IMR-90 (cell line): ENCODE measurements at regions not wholly inside any gene's neighbourhood (a gene's known extent, or its start where the extent isn't known, plus 50 kb on each side); places are given as distances from the start of the nearest gene placed in this dataset.

ENCODE experiments used
- ATAC-seq: fragments of 200-7000 bp; cut with Tn5 transposase; 2 replicates; pipeline ENCODE4 v1.9.1; 2020; ENCODE audit warnings: low read depth, mild to moderate bottlenecking, moderate library complexity
- BruUV-seq: library from RNA; stranded (reverse); fragments of 400-500 nt; replicated peaks from 2 replicates; lab custom pipeline; 2021; lab: Mats Ljungman, UMichigan
- CTCF ChIA-PET: fragments of 300-600 bp; formaldehyde crosslinking; extraction: SDS; loops from one replicate; lab custom pipeline; 2021; ENCODE audit warnings: antibody characterized with exemption; lab: Yijun Ruan, JAX
- POLR2A ChIA-PET: fragments of 300-600 bp; sonication (Branson Sonifier 250); formaldehyde crosslinking; loops from one replicate; lab custom pipeline; 2022; ENCODE audit warnings: antibody characterized with exemption; ENCODE audit not compliant: unreplicated experiment; lab: Charles Lee
- DNase-seq: peaks from one replicate; pipeline ENCODE4 v3.0.0; 2013
- H2AFZ ChIP-seq: replicated peaks from 2 replicates; pipeline ENCODE3; 2013; ENCODE audit warnings: low read length, mild to moderate bottlenecking; ENCODE audit not compliant: poor library complexity
- H2AK5ac ChIP-seq: 2 replicates; pipeline ENCODE4 v1.6.1; 2013; ENCODE audit warnings: low read depth, low read length, inconsistent platforms
- H2AK9ac ChIP-seq: replicated peaks from 2 replicates; pipeline ENCODE3; 2013; ENCODE audit warnings: mild to moderate bottlenecking, low read depth, low read length, moderate library complexity; ENCODE audit not compliant: poor library complexity
- H2BK120ac ChIP-seq: 2 replicates; pipeline ENCODE4 v1.6.1; 2013; ENCODE audit warnings: low read depth, low read length, inconsistent platforms
- H2BK15ac ChIP-seq: 3 replicates; pipeline ENCODE4 v1.6.1; 2013; ENCODE audit warnings: low read depth, low read length, inconsistent platforms
- H2BK20ac ChIP-seq: 2 replicates; pipeline ENCODE4 v1.6.1; 2013; ENCODE audit warnings: low read depth, mild to moderate bottlenecking, inconsistent platforms, low read length, moderate library complexity
- H2BK5ac ChIP-seq: 2 replicates; pipeline ENCODE4 v1.6.1; 2013; ENCODE audit warnings: mild to moderate bottlenecking, low read depth, low read length, inconsistent platforms; ENCODE audit not compliant: poor library complexity, severe bottlenecking
- H3K14ac ChIP-seq: replicated peaks from 2 replicates; pipeline ENCODE4 v1.6.1; 2013; ENCODE audit warnings: low read depth, low read length, inconsistent platforms
- H3K18ac ChIP-seq: 2 replicates; pipeline ENCODE4 v1.6.1; 2013; ENCODE audit warnings: low read depth, low read length, control low read depth
- H3K23ac ChIP-seq: 2 replicates; pipeline ENCODE4 v1.6.1; 2013; ENCODE audit warnings: low read depth, low read length, inconsistent platforms
- H3K27ac ChIP-seq: 2 replicates; pipeline ENCODE4 v1.5.1; 2013; ENCODE audit warnings: mild to moderate bottlenecking, control low read depth, low read length; ENCODE audit not compliant: insufficient read depth
- H3K27me3 ChIP-seq: 2 replicates; pipeline ENCODE4 v1.6.1; 2013; ENCODE audit warnings: low read length; ENCODE audit not compliant: control insufficient read depth, insufficient read depth
- H3K36me3 ChIP-seq: 2 replicates; pipeline ENCODE4 v1.6.1; 2013; ENCODE audit warnings: low read length, mixed read lengths; ENCODE audit not compliant: control insufficient read depth, insufficient read depth
- H3K4ac ChIP-seq: 2 replicates; pipeline ENCODE4 v1.6.1; 2013; ENCODE audit warnings: low read depth, low read length, inconsistent platforms
- H3K4me1 ChIP-seq: 2 replicates; pipeline ENCODE4 v1.6.1; 2013; ENCODE audit warnings: low read length, mixed read lengths; ENCODE audit not compliant: control insufficient read depth, insufficient read depth
- H3K4me2 ChIP-seq: 2 replicates; pipeline ENCODE4 v1.6.1; 2013; ENCODE audit warnings: low read depth, mild to moderate bottlenecking, control low read depth, low read length, moderate library complexity
- H3K4me3 ChIP-seq: 2 replicates; pipeline ENCODE4 v1.5.1; 2013; ENCODE audit warnings: low read depth, mild to moderate bottlenecking, control low read depth, low read length, moderate library complexity; ENCODE audit not compliant: insufficient read depth
- H3K56ac ChIP-seq: 2 replicates; pipeline ENCODE4 v1.6.1; 2013; ENCODE audit warnings: low read length, inconsistent platforms; ENCODE audit not compliant: insufficient read depth; ENCODE audit errors: extremely low read depth
- H3K79me1 ChIP-seq, 2 experiments: 2 replicates each; pipeline ENCODE4 v1.6.1; 2013; ENCODE audit warnings: low read length in 2 of 2, inconsistent platforms in 1 of 2, low read depth in 1 of 2
- H3K9ac ChIP-seq: 2 replicates; pipeline ENCODE4 v1.6.1; 2013; ENCODE audit warnings: low read depth, low read length, control low read depth
- H3K9me1 ChIP-seq: 2 replicates; pipeline ENCODE4 v1.6.1; 2013; ENCODE audit warnings: low read length, inconsistent platforms; ENCODE audit not compliant: insufficient read depth
- H3K9me3 ChIP-seq: 2 replicates; pipeline ENCODE4 v1.6.1; 2013; ENCODE audit warnings: low read length; ENCODE audit not compliant: control insufficient read depth, insufficient read depth
- H4K20me1 ChIP-seq: 2 replicates; pipeline ENCODE4 v1.6.1; 2013; ENCODE audit warnings: low read length, inconsistent platforms; ENCODE audit not compliant: insufficient read depth
- H4K5ac ChIP-seq: 2 replicates; pipeline ENCODE4 v1.6.1; 2013; ENCODE audit warnings: mild to moderate bottlenecking, low read depth, low read length, control low read depth
- H4K8ac ChIP-seq, 2 experiments: 2 replicates each; pipeline ENCODE4 v1.6.1; 2013; ENCODE audit warnings: low read depth in 2 of 2, low read length in 2 of 2, control low read depth in 1 of 2, inconsistent platforms in 1 of 2
- H4K91ac ChIP-seq: 2 replicates; pipeline ENCODE4 v1.6.1; 2013; ENCODE audit warnings: low read depth, low read length, inconsistent platforms; ENCODE audit not compliant: insufficient read depth
- BHLHE40 ChIP-seq: fragments of 150-350 bp; IDR thresholded peaks from 2 replicates; pipeline ENCODE4 v1.6.1; 2016; ENCODE audit warnings: mild to moderate bottlenecking, low read depth, low read length
- CEBPB ChIP-seq: IDR thresholded peaks from 2 replicates; pipeline ENCODE4 v1.6.1; 2012; ENCODE audit warnings: low read depth, low read length, improper control_type of control experiment
- CTCF ChIP-seq: conservative IDR thresholded peaks from 2 replicates; pipeline ENCODE4 v1.5.1; 2012; ENCODE audit warnings: mild to moderate bottlenecking, low read depth, low read length, improper control_type of control experiment
- FOS ChIP-seq: fragments of 150-350 bp; IDR thresholded peaks from 2 replicates; pipeline ENCODE4 v1.6.1; 2016; ENCODE audit warnings: low read depth, low read length
- MAFK ChIP-seq: IDR thresholded peaks from 2 replicates; pipeline ENCODE4 v1.6.1; 2012; ENCODE audit warnings: low read depth, low read length, improper control_type of control experiment
- MAZ ChIP-seq: IDR thresholded peaks from 2 replicates; pipeline ENCODE4 v1.6.1; 2012; ENCODE audit warnings: low read depth, mild to moderate bottlenecking, low read length, improper control_type of control experiment, moderate library complexity, borderline replicate concordance
- MXI1 ChIP-seq: IDR thresholded peaks from 2 replicates; pipeline ENCODE4 v1.6.1; 2012; ENCODE audit warnings: low read depth, mild to moderate bottlenecking, low read length, moderate library complexity, borderline replicate concordance
- POLR2A ChIP-seq: IDR thresholded peaks from 2 replicates; pipeline ENCODE4 v1.6.1; 2012; ENCODE audit warnings: mild to moderate bottlenecking, low read depth, low read length
- RAD21 ChIP-seq: IDR thresholded peaks from 2 replicates; pipeline ENCODE4 v1.6.1; 2012; ENCODE audit warnings: low read length, improper control_type of control experiment
- RCOR1 ChIP-seq: IDR thresholded peaks from 2 replicates; pipeline ENCODE4 v1.6.1; 2012; ENCODE audit warnings: mild to moderate bottlenecking, low read length, improper control_type of control experiment; ENCODE audit not compliant: insufficient replicate concordance
- SMC3 ChIP-seq: fragments of 150-350 bp; IDR thresholded peaks from 2 replicates; pipeline ENCODE4 v1.6.1; 2016; ENCODE audit warnings: low read depth, mild to moderate bottlenecking, antibody characterized with exemption, low read length, moderate library complexity
- WGBS, 2 experiments: methylation state at CpG; one replicate each; pipeline versions ENCODE4 v1.1.5 to v1.1.7; 2013; ENCODE audit warnings: missing lambda C conversion rate in 2 of 2; ENCODE audit not compliant: insufficient read length in 1 of 2; ENCODE audit errors: extremely low coverage in 2 of 2; 5-methylcytosine and 5-hydroxymethylcytosine counted together
- dilution Hi-C: fragments of 300-500 bp; cut with HindIII; formaldehyde crosslinking; loops from one replicate; pipeline ENCODE4 v1.14.3; 2018; ENCODE audit warnings: low sequenced_read_pairs; ENCODE audit not compliant: unreplicated experiment
- in situ Hi-C: fragments of 300-500 bp; cut with MboI; formaldehyde crosslinking; loops from 3 replicates; pipeline ENCODE4 v1.14.3; 2019; ENCODE audit warnings: low sequenced_read_pairs, inconsistent platforms, mixed read lengths
- intact Hi-C: fragments of 100-400 bp; cut with micrococcal nuclease; formaldehyde crosslinking; loops from 2 replicates; pipeline ENCODE4 v1.10.0; 2022

GRCh38 chr17:72185564-72185963, 64.7 kb downstream of the SOX9 start:
- H2AK9ac ChIP-seq = no peak overlapping the region
- H2BK20ac ChIP-seq = no peak overlapping the region
- intact Hi-C loops = no loop called here
- no peak overlapping the region for H3K4me3 ChIP-seq
- H2BK15ac ChIP-seq = no peak overlapping the region
- H2AFZ ChIP-seq = no peak overlapping the region
- H3K27me3 ChIP-seq = no peaks in the 10 kb centered on the region; the same call in 1 of the 2 replicates
- POLR2A ChIA-PET = no interaction called here
- in situ Hi-C loops = no loop called here
- no peaks in the 10 kb centered on the region for H4K20me1 ChIP-seq
- no peak overlapping the region for H3K4ac ChIP-seq
- H3K79me1 ChIP-seq = 0 out of 4 replicates have a peak, but pooled peaks cover 0 to 3% of the 10 kb centered on the region in 2 experiments
- CTCF ChIA-PET = interaction anchor here (0.6 kb wide), 1 partner anchor 1424 kb away, joined by 8 read pairs; no protein-coding TSS in a partner anchor
- no peak overlapping the region for H4K91ac ChIP-seq
- H3K36me3 ChIP-seq = no peaks in the 10 kb centered on the region
- no TSS peak for BruUV-seq
- DNase-seq (no peak), ATAC-seq (no peak)
- TF ChIP-seq SMC3 (no peak), MXI1 (no peak), MAFK (no peak), CEBPB (no peak), BHLHE40 (no peak), MAZ (no peak), POLR2A (no peak), RAD21 (no peak), CTCF (no peak), FOS (no peak), RCOR1 (no peak)
- H2BK5ac ChIP-seq = no peak overlapping the region
- H3K23ac ChIP-seq = no peak overlapping the region
- no peak overlapping the region for H3K14ac ChIP-seq
- no peaks in the 10 kb centered on the region for H3K9me3 ChIP-seq
- no peak overlapping the region for H3K4me2 ChIP-seq
- H3K56ac ChIP-seq = no peak overlapping the region
- no peak overlapping the region for H2AK5ac ChIP-seq
- no peak overlapping the region for H2BK120ac ChIP-seq
- peaks cover 5% of the 10 kb centered on the region; the same call in 1 of the 2 replicates for H3K4me1 ChIP-seq
- H3K27ac ChIP-seq = no peak overlapping the region
- no peak overlapping the region for H4K8ac ChIP-seq
- H4K5ac ChIP-seq = no peak overlapping the region
- H3K9me1 ChIP-seq = peaks cover 6% of the 10 kb centered on the region
- no CpG with 5 or more reads among the region's 8 CpGs for WGBS, 2 experiments
- H3K18ac ChIP-seq = no peak overlapping the region
- no peak overlapping the region for H3K9ac ChIP-seq
- dilution Hi-C loops = no loop called here
